IMR-90 (cell line): ENCODE measurements at regions not wholly inside any gene's neighbourhood (a gene's known extent, or its start where the extent isn't known, plus 50 kb on each side); places are given as distances from the start of the nearest gene placed in this dataset.

ENCODE experiments used
- CEBPB ChIP-seq: IDR thresholded peaks from 2 replicates; pipeline ENCODE4 v1.6.1; 2012; ENCODE audit warnings: low read depth, low read length, improper control_type of control experiment
- CTCF ChIP-seq: conservative IDR thresholded peaks from 2 replicates; pipeline ENCODE4 v1.5.1; 2012; ENCODE audit warnings: mild to moderate bottlenecking, low read depth, low read length, improper control_type of control experiment
- ELK1 ChIP-seq: fragments of 150-350 bp; IDR thresholded peaks from 2 replicates; pipeline ENCODE4 v1.6.1; 2016; ENCODE audit warnings: low read depth, mild to moderate bottlenecking, low read length, moderate library complexity, borderline replicate concordance
- FOS ChIP-seq: fragments of 150-350 bp; IDR thresholded peaks from 2 replicates; pipeline ENCODE4 v1.6.1; 2016; ENCODE audit warnings: low read depth, low read length
- MAFK ChIP-seq: IDR thresholded peaks from 2 replicates; pipeline ENCODE4 v1.6.1; 2012; ENCODE audit warnings: low read depth, low read length, improper control_type of control experiment
- MAZ ChIP-seq: IDR thresholded peaks from 2 replicates; pipeline ENCODE4 v1.6.1; 2012; ENCODE audit warnings: low read depth, mild to moderate bottlenecking, low read length, improper control_type of control experiment, moderate library complexity, borderline replicate concordance
- MXI1 ChIP-seq: IDR thresholded peaks from 2 replicates; pipeline ENCODE4 v1.6.1; 2012; ENCODE audit warnings: low read depth, mild to moderate bottlenecking, low read length, moderate library complexity, borderline replicate concordance
- POLR2A ChIP-seq: IDR thresholded peaks from 2 replicates; pipeline ENCODE4 v1.6.1; 2012; ENCODE audit warnings: mild to moderate bottlenecking, low read depth, low read length
- RAD21 ChIP-seq: IDR thresholded peaks from 2 replicates; pipeline ENCODE4 v1.6.1; 2012; ENCODE audit warnings: low read length, improper control_type of control experiment

DNA sequence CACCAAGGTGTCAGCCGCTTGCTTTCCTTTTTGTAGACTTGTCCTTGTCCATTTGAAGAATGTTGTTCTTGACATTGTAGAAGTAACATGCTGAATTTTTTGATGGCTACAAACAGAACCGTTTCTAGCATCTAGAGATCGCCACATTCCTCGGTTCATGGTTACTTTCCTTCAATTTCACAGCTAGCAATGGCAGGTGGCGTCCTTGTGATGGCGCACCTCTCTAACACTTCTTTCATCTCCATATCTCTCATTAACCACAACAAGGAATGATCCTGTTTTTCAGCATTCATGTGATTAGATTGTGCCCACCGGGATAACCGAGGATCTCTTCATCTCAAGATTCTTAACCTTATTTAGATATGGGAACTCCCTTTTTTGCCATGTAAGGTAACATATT lies 2129.8 kb downstream of the NCAM2 start:
- TF ChIP-seq FOS = no peak
- no peak for TF ChIP-seq CTCF
- TF ChIP-seq ELK1 = no peak
- TF ChIP-seq RAD21 = no peak
- no peak for TF ChIP-seq MXI1
- no peak for TF ChIP-seq MAZ
- TF ChIP-seq POLR2A = no peak
- no peak for TF ChIP-seq CEBPB
- no peak for TF ChIP-seq MAFK
